ENCODE measurements at regions not wholly inside any gene's neighbourhood (a gene's known extent, or its start where the extent isn't known, plus 50 kb on each side); places are given as distances from the start of the nearest gene placed in this dataset.

GRCh38 chr9:107886826-107887225, 397.3 kb upstream of the KLF4 start:
- CTCF ChIA-PET: no interaction called here
- no peak overlapping the region for H3K4me3 Mint-ChIP-seq
- POLR2A ChIA-PET: no interaction called here
- no peak for DNase-seq
- H3K27me3 Mint-ChIP-seq: no peaks in the 10 kb centered on the region
- no peaks in the 10 kb centered on the region for H3K4me1 Mint-ChIP-seq
- H3K9me3 Mint-ChIP-seq: peaks cover 3% of the 10 kb centered on the region
- no peaks in the 10 kb centered on the region for H3K36me3 Mint-ChIP-seq (ENCODE audit: low read depth)
- H3K27ac Mint-ChIP-seq: no peak overlapping the region

- Mint-ChIP-seq H3K27ac (no peak overlapping the region), H3K9me3 (peaks cover 2% of the 10 kb centered on the region), H3K27me3 (no peaks in the 10 kb centered on the region), H3K36me3 (ENCODE audit: low read depth) (no peaks in the 10 kb centered on the region), H3K4me1 (no peaks in the 10 kb centered on the region), H3K4me3 (no peak overlapping the region)
- ChIA-PET CTCF (no interaction called here), POLR2A (no interaction called here)
- DNase-seq: no peak
Observed at GRCh38 chr9:107883496-107884124, 394.0 kb upstream of the KLF4 start.

GRCh38 chr9:107881626-107882300, 392.2 kb upstream of the KLF4 start:
- Mint-ChIP-seq H3K4me1 (no peaks in the 10 kb centered on the region), H3K27ac (no peak overlapping the region), H3K36me3 (ENCODE audit: low read depth) (no peaks in the 10 kb centered on the region), H3K9me3 (no peaks in the 10 kb centered on the region), H3K4me3 (no peak overlapping the region), H3K27me3 (no peaks in the 10 kb centered on the region)
- DNase-seq: no peak
- CTCF ChIA-PET: interaction anchor here (0.6 kb wide), 1 partner anchor 58 kb away, joined by 3 read pairs; no protein-coding TSS in a partner anchor
- POLR2A ChIA-PET: no interaction called here

- Mint-ChIP-seq H3K27ac (no peak overlapping the region), H3K36me3 (ENCODE audit: low read depth) (no peaks in the 10 kb centered on the region), H3K4me1 (no peaks in the 10 kb centered on the region), H3K9me3 (no peaks in the 10 kb centered on the region), H3K27me3 (no peaks in the 10 kb centered on the region), H3K4me3 (no peak overlapping the region)
- DNase-seq: no peak
- POLR2A ChIA-PET: no interaction called here
- CTCF ChIA-PET: no interaction called here
Observed at GRCh38 chr9:107878462-107878861, 388.9 kb upstream of the KLF4 start.

- H3K4me1 Mint-ChIP-seq: no peaks in the 10 kb centered on the region
- peaks cover 1% of the 10 kb centered on the region for H3K9me3 Mint-ChIP-seq
- no peak overlapping the region for H3K27ac Mint-ChIP-seq
- DNase-seq: no peak
- no peak overlapping the region for H3K4me3 Mint-ChIP-seq
- POLR2A ChIA-PET: no interaction called here
- CTCF ChIA-PET: no interaction called here
- no peaks in the 10 kb centered on the region for H3K36me3 Mint-ChIP-seq (ENCODE audit: low read depth)
- no peaks in the 10 kb centered on the region for H3K27me3 Mint-ChIP-seq
Observed at GRCh38 chr9:107875571-107875980, 386.0 kb upstream of the KLF4 start.

- Mint-ChIP-seq H3K4me3 (no peak overlapping the region), H3K9me3 (peaks cover 3% of the 10 kb centered on the region), H3K36me3 (ENCODE audit: low read depth) (no peaks in the 10 kb centered on the region), H3K27me3 (no peaks in the 10 kb centered on the region), H3K27ac (no peak overlapping the region), H3K4me1 (no peaks in the 10 kb centered on the region)
- POLR2A ChIA-PET: no interaction called here
- DNase-seq: no peak
- CTCF ChIA-PET: no interaction called here
Observed at GRCh38 chr9:107874591-107875369, 385.2 kb upstream of the KLF4 start.

- Mint-ChIP-seq H3K4me3 (no peak overlapping the region), H3K9me3 (peaks cover 3% of the 10 kb centered on the region), H3K27me3 (no peaks in the 10 kb centered on the region), H3K4me1 (no peaks in the 10 kb centered on the region), H3K36me3 (ENCODE audit: low read depth) (no peaks in the 10 kb centered on the region), H3K27ac (no peak overlapping the region)
- no peak for DNase-seq
- ChIA-PET CTCF (no interaction called here), POLR2A (no interaction called here)
Observed at GRCh38 chr9:107874137-107874536, 384.6 kb upstream of the KLF4 start.

GRCh38 chr9:107872457-107873192, 383.1 kb upstream of the KLF4 start:
- Mint-ChIP-seq H3K4me3 (no peak overlapping the region), H3K36me3 (ENCODE audit: low read depth) (no peaks in the 10 kb centered on the region), H3K4me1 (no peaks in the 10 kb centered on the region), H3K9me3 (peaks cover 3% of the 10 kb centered on the region), H3K27me3 (no peaks in the 10 kb centered on the region), H3K27ac (no peak overlapping the region)
- ChIA-PET POLR2A (no interaction called here), CTCF (interaction anchor here (1.1 kb wide), 1 partner anchor 18 kb away, joined by 3 read pairs; no protein-coding TSS in a partner anchor)
- DNase-seq: no peak

GRCh38 chr9:107870927-107871680, 381.5 kb upstream of the KLF4 start:
- no peaks in the 10 kb centered on the region for H3K27me3 Mint-ChIP-seq
- no peaks in the 10 kb centered on the region for H3K4me1 Mint-ChIP-seq
- H3K9me3 Mint-ChIP-seq: peaks cover 3% of the 10 kb centered on the region
- H3K27ac Mint-ChIP-seq: no peak overlapping the region
- no peak overlapping the region for H3K4me3 Mint-ChIP-seq
- POLR2A ChIA-PET: no interaction called here
- no peak for DNase-seq
- CTCF ChIA-PET: interaction anchor here (1.1 kb wide), 1 partner anchor 17 kb away, joined by 3 read pairs; no protein-coding TSS in a partner anchor
- no peaks in the 10 kb centered on the region for H3K36me3 Mint-ChIP-seq (ENCODE audit: low read depth)

- no peak for DNase-seq
- no peak overlapping the region for H3K4me3 Mint-ChIP-seq
- POLR2A ChIA-PET: no interaction called here
- H3K27ac Mint-ChIP-seq: no peak overlapping the region
- H3K9me3 Mint-ChIP-seq: peaks cover 3% of the 10 kb centered on the region
- CTCF ChIA-PET: no interaction called here
- H3K27me3 Mint-ChIP-seq: no peaks in the 10 kb centered on the region
- H3K4me1 Mint-ChIP-seq: no peaks in the 10 kb centered on the region
- H3K36me3 Mint-ChIP-seq (ENCODE audit: low read depth): no peaks in the 10 kb centered on the region
Observed at GRCh38 chr9:107870221-107870620, 380.7 kb upstream of the KLF4 start.

- no peak overlapping the region for H3K27ac Mint-ChIP-seq
- DNase-seq: no peak
- POLR2A ChIA-PET: no interaction called here
- H3K4me3 Mint-ChIP-seq: no peak overlapping the region
- peaks cover 6% of the 10 kb centered on the region for H3K9me3 Mint-ChIP-seq
- no peaks in the 10 kb centered on the region for H3K4me1 Mint-ChIP-seq
- H3K27me3 Mint-ChIP-seq: no peaks in the 10 kb centered on the region
- no peaks in the 10 kb centered on the region for H3K36me3 Mint-ChIP-seq (ENCODE audit: low read depth)
- CTCF ChIA-PET: no interaction called here
Observed at GRCh38 chr9:107869111-107869510, 379.5 kb upstream of the KLF4 start.

GRCh38 chr9:107868186-107868585, 378.6 kb upstream of the KLF4 start:
- H3K4me3 Mint-ChIP-seq: no peak overlapping the region
- peaks cover 6% of the 10 kb centered on the region for H3K9me3 Mint-ChIP-seq
- H3K4me1 Mint-ChIP-seq: no peaks in the 10 kb centered on the region
- no peak overlapping the region for H3K27ac Mint-ChIP-seq
- DNase-seq: no peak
- ChIA-PET CTCF (no interaction called here), POLR2A (no interaction called here)
- H3K27me3 Mint-ChIP-seq: no peaks in the 10 kb centered on the region
- H3K36me3 Mint-ChIP-seq (ENCODE audit: low read depth): no peaks in the 10 kb centered on the region

GRCh38 chr9:107867738-107868137, 378.2 kb upstream of the KLF4 start:
- no peaks in the 10 kb centered on the region for H3K36me3 Mint-ChIP-seq (ENCODE audit: low read depth)
- CTCF ChIA-PET: no interaction called here
- no peak for DNase-seq
- no peaks in the 10 kb centered on the region for H3K4me1 Mint-ChIP-seq
- no peak overlapping the region for H3K4me3 Mint-ChIP-seq
- H3K9me3 Mint-ChIP-seq: peaks cover 6% of the 10 kb centered on the region
- H3K27me3 Mint-ChIP-seq: no peaks in the 10 kb centered on the region
- no peak overlapping the region for H3K27ac Mint-ChIP-seq
- POLR2A ChIA-PET: no interaction called here
